HG03280 (cell line): ENCODE measurements at regions not wholly inside any gene's neighbourhood (a gene's known extent, or its start where the extent isn't known, plus 50 kb on each side); places are given as distances from the start of the nearest gene placed in this dataset.
"Not testable (repeated sequence)": the region's sequence is repeated elsewhere in the genome, so short reads cannot be mapped to it uniquely, and the experiment has no call there.

ENCODE experiments used
- ATAC-seq: cut with Tn5 transposase; IDR thresholded peaks from one replicate; pipeline ENCODE4 v1.9.1; 2021; ENCODE audit warnings: mild to moderate bottlenecking, moderate library complexity; ENCODE audit not compliant: unreplicated experiment

- no peak for ATAC-seq
Observed at GRCh38 chr2:185374878-185375277, 363.7 kb upstream of the FSIP2 start.

DNA sequence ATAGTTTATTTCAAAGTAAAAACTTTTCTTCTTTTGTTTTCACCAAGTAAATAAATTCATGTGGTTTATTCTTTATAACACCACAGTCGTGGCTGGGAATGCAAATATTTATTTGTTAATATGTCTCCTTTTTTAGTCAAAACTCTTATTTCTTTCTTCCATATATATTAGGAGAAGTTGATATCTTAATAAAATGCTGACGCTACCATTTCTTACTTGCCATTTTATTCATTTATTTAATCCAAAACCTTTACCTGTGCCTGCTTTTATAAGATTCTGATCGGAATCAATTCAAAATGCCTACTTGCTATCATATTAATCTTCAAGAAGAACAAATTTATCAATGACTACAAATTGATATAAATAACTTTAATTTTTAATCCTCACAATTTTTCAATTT is 362.9 kb upstream of the FSIP2 start:
- ATAC-seq = no peak

GRCh38 chr2:185381631-185382030 is 357.0 kb upstream of the FSIP2 start:
- no peak for ATAC-seq

DNA sequence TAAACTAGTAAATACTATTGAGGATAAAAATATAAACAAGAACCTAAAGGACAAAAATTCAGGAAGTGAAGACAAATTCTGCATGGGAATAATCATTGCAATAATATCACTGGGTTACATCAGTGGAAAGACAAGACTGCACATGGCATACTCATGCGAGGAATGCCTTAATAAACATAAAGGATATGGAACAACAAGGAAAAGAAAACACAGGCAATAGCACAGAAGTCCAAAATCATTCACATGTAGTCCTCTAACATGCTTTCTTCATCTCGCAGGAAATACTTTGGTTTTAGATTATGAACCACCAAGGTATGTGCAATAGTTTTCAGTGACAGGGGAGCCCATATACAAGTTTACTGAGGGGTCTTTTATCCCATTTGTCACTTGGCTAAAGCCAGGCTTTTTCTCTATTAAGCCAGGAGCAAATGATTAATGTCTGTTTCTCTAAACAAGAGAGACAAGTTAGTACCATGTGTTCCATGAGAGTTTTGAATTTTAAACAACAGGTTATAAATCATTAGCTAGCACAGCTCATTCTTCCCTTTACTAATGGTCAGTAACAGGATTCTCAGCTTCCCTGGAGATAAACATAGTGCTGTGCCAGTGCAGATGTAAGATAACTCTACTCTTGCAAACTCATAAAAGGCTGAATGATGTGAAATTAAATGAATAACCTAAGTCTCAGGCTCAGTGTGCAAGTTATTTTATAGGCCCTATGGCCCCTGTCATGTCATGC is 353.6 kb upstream of the FSIP2 start:
- ATAC-seq = no peak

GRCh38 chr2:185388226-185388625 is 350.4 kb upstream of the FSIP2 start:
- no peak for ATAC-seq

GRCh38 chr2:185391543-185391942 is 347.1 kb upstream of the FSIP2 start:
- no peak for ATAC-seq

GRCh38 chr2:185393091-185393490 is 345.5 kb upstream of the FSIP2 start:
- ATAC-seq = no peak

DNA sequence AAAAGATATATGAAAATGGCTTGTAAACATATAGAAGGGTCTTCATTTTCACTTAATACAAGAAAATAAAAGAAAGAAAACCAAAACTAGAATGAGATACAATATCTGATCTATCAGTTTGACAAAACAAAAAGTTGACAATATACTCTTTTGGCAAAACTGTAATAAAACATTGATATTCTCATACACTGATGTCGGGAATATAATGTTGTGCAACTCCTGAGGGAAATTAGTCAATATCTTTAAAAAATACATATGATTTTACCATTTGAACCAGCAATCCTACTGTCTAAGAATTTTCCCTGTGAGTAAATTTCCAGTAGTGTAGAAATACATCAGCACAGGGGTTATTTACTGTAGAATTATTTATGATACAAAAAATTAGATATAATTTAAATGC is 336.1 kb upstream of the FSIP2 start:
- ATAC-seq = no peak

DNA sequence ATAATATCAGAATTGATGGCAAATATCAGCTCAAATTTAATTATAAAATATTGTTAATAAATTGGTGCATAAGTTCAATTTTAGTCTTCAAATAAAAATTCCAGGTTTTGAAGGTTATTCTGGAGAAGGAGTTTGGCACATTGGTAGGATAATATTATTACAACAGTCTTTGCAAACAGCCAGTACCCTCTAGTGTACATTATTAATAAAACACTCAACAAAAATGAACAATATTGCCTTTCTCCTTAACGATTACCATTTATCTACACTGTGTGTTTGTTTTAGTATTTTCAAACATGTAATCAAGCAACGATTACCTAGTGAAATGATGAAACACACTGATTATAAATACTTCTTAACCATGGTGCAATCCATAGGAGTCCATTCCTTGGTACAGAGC is 334.0 kb upstream of the FSIP2 start:
- no peak for ATAC-seq

DNA sequence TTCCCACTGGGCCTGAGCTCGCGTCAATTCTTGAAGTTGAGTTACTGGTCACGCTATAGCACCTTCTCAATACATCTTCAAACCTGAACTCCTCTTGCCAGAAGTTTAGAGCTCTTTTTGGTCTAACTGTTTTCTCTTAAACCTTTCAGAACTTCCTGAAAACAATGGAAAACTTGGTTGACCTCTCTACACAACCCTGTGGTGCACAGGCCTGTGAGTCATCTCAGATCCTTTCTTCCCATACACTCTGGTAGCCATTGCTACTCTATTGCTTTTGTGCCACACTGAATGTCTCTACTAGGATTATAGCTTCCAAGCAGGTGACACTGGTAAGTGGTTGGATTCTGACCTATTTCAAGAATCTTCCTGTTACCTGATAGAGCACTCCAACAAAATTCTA is 321.5 kb upstream of the FSIP2 start:
- no peak for ATAC-seq

DNA sequence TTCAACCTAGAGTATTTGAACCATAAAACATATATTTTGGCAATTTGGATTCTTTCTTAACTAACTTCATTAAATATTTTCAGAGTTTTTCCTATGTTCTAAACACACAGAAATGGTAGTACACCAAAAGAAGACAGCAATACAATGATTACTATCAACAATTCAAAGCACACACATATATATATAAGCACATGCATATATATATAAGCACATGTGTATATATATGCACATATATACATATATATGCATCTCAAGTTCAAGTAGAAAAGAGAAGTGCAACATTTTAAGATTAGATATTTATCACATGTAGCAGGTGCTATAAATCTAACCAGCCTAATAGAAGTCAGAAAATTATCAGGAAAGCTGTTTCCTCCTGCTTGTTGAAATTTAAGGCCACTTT is 320.9 kb upstream of the FSIP2 start:
- ATAC-seq = no peak

DNA sequence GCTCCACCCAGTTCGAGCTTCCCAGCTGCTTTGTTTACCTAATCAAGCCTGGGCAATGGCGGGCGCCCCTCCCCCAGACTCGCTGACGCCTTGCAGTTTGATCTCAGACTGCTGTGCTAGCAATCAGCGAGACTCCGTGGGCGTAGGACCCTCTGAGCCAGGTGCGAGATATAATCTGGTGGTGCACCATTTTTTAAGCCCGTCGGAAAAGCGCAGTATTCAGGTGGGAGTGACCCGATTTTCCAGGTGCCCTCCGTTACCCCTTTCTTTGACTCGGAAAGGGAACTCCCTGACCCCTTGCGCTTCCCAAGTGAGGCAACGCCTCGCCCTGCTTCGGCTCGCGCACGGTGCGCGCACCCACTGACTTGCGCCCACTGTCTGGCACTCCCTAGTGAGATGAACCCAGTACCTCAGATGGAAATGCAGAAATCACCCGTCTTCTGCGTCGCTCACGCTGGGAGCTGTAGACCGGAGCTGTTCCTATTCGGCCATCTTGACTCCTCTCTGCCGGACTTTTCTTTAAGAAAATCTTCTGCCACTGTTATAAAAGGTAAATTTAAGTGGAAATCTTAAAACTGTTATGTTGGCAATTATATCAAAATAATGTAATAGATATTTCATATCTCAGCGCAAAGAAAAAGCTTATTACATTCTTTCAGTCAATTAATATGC is 313.5 kb upstream of the FSIP2 start:
- not testable (repeated sequence) for ATAC-seq

DNA sequence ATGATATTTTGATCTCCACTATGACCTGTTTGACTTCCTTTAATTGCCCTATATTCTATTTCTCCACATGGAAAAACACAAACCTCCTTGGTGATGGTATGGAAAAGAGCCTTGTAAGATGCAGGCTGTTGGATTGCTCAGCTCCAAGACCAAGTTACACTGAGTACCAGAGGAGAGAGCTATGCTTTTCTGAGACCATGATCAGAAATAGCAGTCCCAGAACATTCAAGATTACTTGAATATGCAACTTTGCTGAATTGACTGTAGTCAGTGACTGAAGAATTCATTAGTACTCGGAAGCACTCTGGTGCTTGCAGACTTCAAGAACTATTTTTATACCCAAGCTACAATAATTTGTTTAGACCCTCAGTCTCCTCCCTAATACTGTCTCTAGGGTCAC is 310.6 kb upstream of the FSIP2 start:
- no peak for ATAC-seq

- no peak for ATAC-seq
Observed at GRCh38 chr2:185433824-185434223, 304.8 kb upstream of the FSIP2 start.

DNA sequence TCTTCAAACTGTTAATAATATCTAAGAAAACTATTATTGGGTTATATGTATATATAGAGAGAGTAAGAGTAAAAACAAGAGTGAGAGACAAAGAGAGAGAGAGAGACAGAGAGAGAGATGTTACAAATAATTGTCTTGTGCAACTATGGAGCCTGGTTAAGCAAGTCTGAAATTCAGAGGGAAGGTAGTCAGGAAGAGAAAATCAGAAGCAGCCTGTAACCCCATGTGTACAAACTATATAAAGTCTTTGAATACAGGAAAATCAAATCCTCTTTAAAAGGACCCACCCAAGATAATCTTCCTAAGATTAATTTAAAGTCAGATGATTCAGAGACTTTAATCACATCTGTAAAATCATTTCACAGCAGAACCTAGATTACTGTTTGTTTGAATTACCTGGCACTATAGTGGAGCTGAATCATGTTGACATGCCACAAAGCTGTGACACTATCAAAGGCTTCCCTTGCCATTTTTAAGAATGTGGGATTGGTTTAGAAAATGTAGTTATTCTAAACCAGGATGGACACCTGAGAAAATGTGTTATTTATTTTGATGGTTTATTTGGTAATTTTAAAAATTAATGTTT is 301.7 kb upstream of the FSIP2 start:
- ATAC-seq = no peak

- ATAC-seq = no peak
Observed at GRCh38 chr2:185441486-185442005, 297.1 kb upstream of the FSIP2 start.

DNA sequence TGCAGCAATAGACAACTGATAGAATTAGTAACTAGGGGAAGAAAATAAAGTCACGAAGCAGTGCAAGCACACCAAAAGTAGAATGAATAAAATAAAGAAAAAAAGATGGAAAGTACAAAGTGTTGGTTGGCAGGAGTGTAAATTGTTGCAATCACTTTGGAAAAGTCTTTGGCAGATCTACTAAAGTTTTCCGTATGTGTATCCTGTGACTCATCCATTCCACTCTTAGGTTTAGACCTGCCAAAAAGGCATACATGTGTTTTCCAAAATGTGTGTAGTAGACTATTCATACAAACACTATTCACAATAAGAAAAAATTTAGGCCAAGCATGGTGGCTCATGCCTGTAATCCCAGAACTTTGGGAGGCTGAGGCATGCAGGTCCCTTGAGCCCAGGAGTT is 282.1 kb upstream of the FSIP2 start:
- ATAC-seq = no peak

DNA sequence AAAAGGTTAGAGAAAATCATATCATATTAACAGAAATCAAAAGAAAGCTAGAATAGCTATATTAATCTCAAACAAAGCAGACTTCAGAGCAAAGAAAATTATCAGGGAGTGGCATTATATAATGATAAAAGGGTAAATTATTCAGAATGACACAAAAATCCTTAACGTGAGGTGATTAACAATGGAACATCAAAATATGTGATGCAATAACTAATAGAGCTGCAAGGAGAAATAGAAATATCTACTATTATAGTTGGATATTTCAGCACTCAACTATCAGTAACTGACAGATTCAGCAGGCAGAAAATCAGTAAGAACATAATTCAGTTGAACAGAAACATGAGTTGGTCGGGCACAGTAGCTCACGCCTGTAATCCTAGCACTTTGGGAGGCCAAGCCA is 275.1 kb upstream of the FSIP2 start:
- ATAC-seq = no peak

DNA sequence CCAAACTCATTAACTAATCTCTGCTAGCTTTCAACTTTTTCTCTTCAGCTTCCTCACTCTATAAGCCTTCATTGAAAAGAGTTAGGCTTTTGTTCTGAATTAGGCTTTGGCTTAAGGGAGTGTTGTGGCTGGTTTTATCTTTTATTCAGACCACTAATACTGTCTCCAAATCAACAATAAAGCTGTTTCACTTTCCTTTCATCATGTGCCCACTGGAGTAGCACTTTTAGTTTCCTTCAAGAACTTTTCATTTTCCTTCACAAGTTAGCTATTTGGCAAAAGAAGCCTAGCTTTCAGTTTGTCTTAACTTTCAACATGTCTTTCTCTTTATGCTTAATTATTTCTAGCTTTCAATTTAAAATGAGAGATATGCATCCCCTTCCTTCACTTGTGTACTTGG is 271.7 kb upstream of the FSIP2 start:
- no peak for ATAC-seq

- ATAC-seq = no peak
Observed at GRCh38 chr2:185471441-185471840, 267.2 kb upstream of the FSIP2 start.

GRCh38 chr2:185472574-185472973 is 266.0 kb upstream of the FSIP2 start:
- ATAC-seq = no peak

- ATAC-seq = no peak
Observed at GRCh38 chr2:185473838-185474237, 264.8 kb upstream of the FSIP2 start.
